Lower leg skin (tissue), 3 donors: ENCODE measurements at regions not wholly inside any gene's neighbourhood (a gene's known extent, or its start where the extent isn't known, plus 50 kb on each side); places are given as distances from the start of the nearest gene placed in this dataset.

Source experiments
- CTCF ChIP-seq, 3 donors: fragments of 450-650 bp; IDR thresholded peaks; one replicate each; pipeline ENCODE4 v1.5.1; 2016; ENCODE audit warnings: antibody characterized with exemption in 3 of 3, mild to moderate bottlenecking in 3 of 3, moderate library complexity in 2 of 3
- POLR2A ChIP-seq, 2 donors: fragments of 450-650 bp; IDR thresholded peaks; one replicate each; pipeline ENCODE4 v1.6.1; 2016 to 2017; ENCODE audit warnings: antibody characterized with exemption in 2 of 2, mild to moderate bottlenecking in 1 of 2, moderate library complexity in 1 of 2

- TF ChIP-seq CTCF (IDR thresholded peaks at IDR 0.05) (no peak), POLR2A (IDR thresholded peaks at IDR 0.05) (no peak)
Measured at GRCh38 chrX:39473812-39474211, 623.9 kb downstream of the BCOR start.
